Neutrophil (primary cell): ENCODE measurements at regions not wholly inside any gene's neighbourhood (a gene's known extent, or its start where the extent isn't known, plus 50 kb on each side); places are given as distances from the start of the nearest gene placed in this dataset.

ENCODE experiments used
- H3K27ac ChIP-seq: fragments of 200-600 bp; sonication (generic); 2 replicates; pipeline ENCODE4 v1.5.1; 2016; ENCODE audit warnings: mild to moderate bottlenecking, moderate library complexity
- H3K27me3 ChIP-seq: fragments of 200-600 bp; sonication (generic); 2 replicates; pipeline ENCODE4 v1.6.0; 2016; ENCODE audit warnings: mild to moderate bottlenecking
- H3K36me3 ChIP-seq: fragments of 200-600 bp; sonication (generic); 2 replicates; pipeline ENCODE4 v1.5.1; 2017
- H3K4me1 ChIP-seq, 2 experiments: fragments of 200-600 bp in 1 of 2; sonication (generic) in 1 of 2; 1 replicate in 1 of 2; 2 replicates in 1 of 2; pipeline versions ENCODE4 v1.5.1 to v1.6.1; 2013 to 2016; ENCODE audit warnings: low read depth in 1 of 2, low read length in 1 of 2, mild to moderate bottlenecking in 1 of 2, moderate library complexity in 1 of 2; ENCODE audit not compliant: control insufficient read depth in 1 of 2, insufficient read depth in 1 of 2
- H3K4me3 ChIP-seq, 2 experiments: fragments of 200-600 bp in 1 of 2; sonication (generic) in 1 of 2; 1 replicate in 1 of 2; 2 replicates in 1 of 2; pipeline ENCODE4 v1.5.1; 2013 to 2016; ENCODE audit warnings: low read depth in 1 of 2, low read length in 1 of 2, mild to moderate bottlenecking in 1 of 2, moderate library complexity in 1 of 2
- H3K9me3 ChIP-seq: fragments of 200-600 bp; sonication (generic); 2 replicates; pipeline ENCODE4 v1.5.1; 2016
- CTCF ChIP-seq: fragments of 200-600 bp; sonication (generic); IDR thresholded peaks from 2 replicates; pipeline ENCODE4 v1.5.1; 2016; ENCODE audit warnings: antibody characterized with exemption

DNA sequence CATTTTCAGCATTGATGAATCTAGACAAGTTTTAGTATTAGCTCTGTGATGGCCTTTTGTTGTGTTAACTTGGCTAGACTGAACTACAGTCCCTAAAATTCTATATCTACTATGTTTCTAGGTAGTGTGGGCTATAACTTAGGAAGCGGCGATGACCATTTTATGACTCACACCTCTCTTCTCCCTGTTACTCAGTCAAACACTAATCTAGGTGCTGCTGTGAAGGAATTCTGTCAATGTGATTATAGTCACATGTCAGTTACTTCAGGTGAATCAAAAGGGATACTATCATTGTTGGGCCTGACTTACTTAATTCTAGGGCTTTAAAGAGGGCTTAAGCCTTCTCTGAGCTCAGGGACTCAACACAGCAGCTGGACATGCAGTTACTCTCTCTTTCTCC lies 691.5 kb upstream of the MAP3K7 start:
- Histone ChIP-seq H3K36me3 (no peaks in the 10 kb centered on the region), H3K4me3 (no peak overlapping the region)
- no peak for TF ChIP-seq CTCF

GRCh38 chr6:91276315-91276714 lies 689.4 kb upstream of the MAP3K7 start:
- TF ChIP-seq CTCF, result no peak
- no peaks in the 10 kb centered on the region for H3K9me3 ChIP-seq
- H3K4me1 ChIP-seq, result no peaks in the 10 kb centered on the region
- H3K27ac ChIP-seq, result no peak overlapping the region
- no peak overlapping the region for H3K4me3 ChIP-seq
- H3K36me3 ChIP-seq, result no peaks in the 10 kb centered on the region
- H3K27me3 ChIP-seq, result no peaks in the 10 kb centered on the region

More for the DNA sequence above, 691.5 kb upstream of the MAP3K7 start:
- Histone ChIP-seq H3K4me1 (no peaks in the 10 kb centered on the region), H3K27me3 (no peaks in the 10 kb centered on the region), H3K9me3 (no peaks in the 10 kb centered on the region), H3K27ac (no peak overlapping the region)

GRCh38 chr6:91273729-91274128 lies 686.9 kb upstream of the MAP3K7 start:
- H3K4me1 ChIP-seq, result no peaks in the 10 kb centered on the region
- no peak for TF ChIP-seq CTCF
- no peaks in the 10 kb centered on the region for H3K9me3 ChIP-seq
- H3K4me3 ChIP-seq, result no peak overlapping the region
- H3K27me3 ChIP-seq, result no peaks in the 10 kb centered on the region
- no peak overlapping the region for H3K27ac ChIP-seq
- no peaks in the 10 kb centered on the region for H3K36me3 ChIP-seq

- Histone ChIP-seq H3K27me3 (no peaks in the 10 kb centered on the region), H3K27ac (no peak overlapping the region), H3K36me3 (no peaks in the 10 kb centered on the region), H3K9me3 (no peaks in the 10 kb centered on the region), H3K4me1 (no peaks in the 10 kb centered on the region), H3K4me3 (no peak overlapping the region)
- TF ChIP-seq CTCF, result no peak
Observed at GRCh38 chr6:91271807-91272206, 684.9 kb upstream of the MAP3K7 start.

- TF ChIP-seq CTCF, result no peak
- no peaks in the 10 kb centered on the region for H3K36me3 ChIP-seq
- no peaks in the 10 kb centered on the region for H3K27me3 ChIP-seq
- no peak overlapping the region for H3K27ac ChIP-seq
- H3K9me3 ChIP-seq, result no peaks in the 10 kb centered on the region
- H3K4me3 ChIP-seq, result no peak overlapping the region
- no peaks in the 10 kb centered on the region for H3K4me1 ChIP-seq
Observed at GRCh38 chr6:91268941-91269340, 682.1 kb upstream of the MAP3K7 start.

- Histone ChIP-seq H3K36me3 (no peaks in the 10 kb centered on the region), H3K9me3 (no peaks in the 10 kb centered on the region), H3K27ac (no peak overlapping the region), H3K4me1 (no peaks in the 10 kb centered on the region), H3K4me3 (no peak overlapping the region), H3K27me3 (no peaks in the 10 kb centered on the region)
- TF ChIP-seq CTCF, result no peak
Observed at GRCh38 chr6:91267246-91267645, 680.4 kb upstream of the MAP3K7 start.
